Left forelimb (tissue), 1 donor: ENCODE measurements at regions not wholly inside any gene's neighbourhood (a gene's known extent, or its start where the extent isn't known, plus 50 kb on each side); places are given as distances from the start of the nearest gene placed in this dataset.
"Not testable (repeated sequence)": the region's sequence is repeated elsewhere in the genome, so short reads cannot be mapped to it uniquely, and the experiment has no call there.

Source experiments
- DNase-seq: peaks from one replicate; pipeline ENCODE4 v3.0.0-alpha.2; 2018; ENCODE audit warnings: low spot score

GRCh38 chr15:91356083-91356482 is 256.0 kb downstream of the SV2B start:
- DNase-seq = no peak

- no peak for DNase-seq
Observed at GRCh38 chr15:91357011-91357410, 257.0 kb downstream of the SV2B start.

- no peak for DNase-seq
Observed at GRCh38 chr15:91357486-91357885, 257.4 kb downstream of the SV2B start.

GRCh38 chr15:91358405-91358804 is 258.3 kb downstream of the SV2B start:
- no peak for DNase-seq

GRCh38 chr15:91361696-91362095 is 261.6 kb downstream of the SV2B start:
- DNase-seq = not testable (repeated sequence)

- DNase-seq = no peak
Observed at GRCh38 chr15:91366111-91366510, 266.1 kb downstream of the SV2B start.

- no peak for DNase-seq
Observed at GRCh38 chr15:91368611-91369010, 268.6 kb downstream of the SV2B start.

GRCh38 chr15:91369823-91370222 is 269.8 kb downstream of the SV2B start:
- DNase-seq = no peak

- not testable (repeated sequence) for DNase-seq
Observed at GRCh38 chr15:91371345-91371744, 271.3 kb downstream of the SV2B start.

- DNase-seq = no peak
Observed at GRCh38 chr15:91374336-91374735, 274.3 kb downstream of the SV2B start.

- no peak for DNase-seq
Observed at GRCh38 chr15:91376038-91376437, 276.0 kb downstream of the SV2B start.

GRCh38 chr15:91380114-91380513 is 280.1 kb downstream of the SV2B start:
- DNase-seq = no peak

- DNase-seq = no peak
Observed at GRCh38 chr15:91383532-91383931, 283.5 kb downstream of the SV2B start.

GRCh38 chr15:91384189-91384730 is 284.2 kb downstream of the SV2B start:
- no peak for DNase-seq

- no peak for DNase-seq
Observed at GRCh38 chr15:91385311-91385710, 285.3 kb downstream of the SV2B start.

GRCh38 chr15:91393186-91393585 is 293.1 kb downstream of the SV2B start:
- no peak for DNase-seq

- DNase-seq = no peak
Observed at GRCh38 chr15:91400481-91400880, 300.4 kb downstream of the SV2B start.

- no peak for DNase-seq
Observed at GRCh38 chr15:91407269-91407889, 307.3 kb downstream of the SV2B start.

GRCh38 chr15:91408476-91409076 is 308.5 kb downstream of the SV2B start:
- DNase-seq = no peak

- no peak for DNase-seq
Observed at GRCh38 chr15:91409387-91409786, 309.3 kb downstream of the SV2B start.

- no peak for DNase-seq
Observed at GRCh38 chr15:91411586-91411985, 311.5 kb downstream of the SV2B start.

GRCh38 chr15:91412138-91412928 is 312.3 kb downstream of the SV2B start:
- DNase-seq = no peak

GRCh38 chr15:91413142-91413541 is 313.1 kb downstream of the SV2B start:
- no peak for DNase-seq
